B cell (primary cell): ENCODE measurements at regions not wholly inside any gene's neighbourhood (a gene's known extent, or its start where the extent isn't known, plus 50 kb on each side); places are given as distances from the start of the nearest gene placed in this dataset.

Experiments used
- ATAC-seq: fragments of 200-7000 bp; cut with Tn5 transposase; one replicate; pipeline ENCODE4 v1.10.0; 2021; ENCODE audit warnings: low read depth, mild to moderate bottlenecking, moderate number of reproducible peaks, moderate library complexity
- CTCF ChIA-PET: fragments of 350-600 bp; sonication (Branson Sonifier 250); formaldehyde crosslinking; loops from one replicate; lab custom pipeline; 2021; ENCODE audit warnings: antibody characterized with exemption, inconsistent platforms; lab: Charles Lee
- POLR2A ChIA-PET: fragments of 350-600 bp; sonication (Branson Sonifier 250); formaldehyde crosslinking; loops from one replicate; lab custom pipeline; 2021; ENCODE audit warnings: antibody characterized with exemption; lab: Charles Lee
- DNase-seq: peaks from one replicate; pipeline ENCODE4 v3.0.0; 2013
- H2AFZ ChIP-seq: 2 replicates; pipeline ENCODE4 v1.6.1; 2012; ENCODE audit warnings: mild to moderate bottlenecking, low read depth, low read length; ENCODE audit not compliant: insufficient read depth, poor library complexity, severe bottlenecking
- H3K27ac ChIP-seq, 2 donors: 1 replicate in 1 of 2; 2 replicates in 1 of 2; pipeline ENCODE4 v1.5.1; 2012 to 2013; ENCODE audit warnings: low read length in 2 of 2, mild to moderate bottlenecking in 2 of 2, moderate library complexity in 1 of 2
- H3K27me3 ChIP-seq, 4 experiments: fragments of 200-600 bp in 1 of 4; sonication (generic) in 1 of 4; replicated peaks in 1 of 4; 1 replicate in 2 of 4; 2 replicates in 2 of 4; pipeline versions ENCODE4 v1.6.1 to v1.7.0; 2013 to 2016; ENCODE audit warnings: low read length in 3 of 4, mild to moderate bottlenecking in 2 of 4, mixed read lengths in 1 of 4, moderate library complexity in 1 of 4; ENCODE audit not compliant: insufficient read depth in 4 of 4, control insufficient read depth in 3 of 4; ENCODE audit errors: control extremely low read depth in 1 of 4
- H3K36me3 ChIP-seq, 2 experiments: replicated peaks in 1 of 2; 1 replicate in 1 of 2; 2 replicates in 1 of 2; pipeline versions ENCODE4 v1.6.1 to v1.7.1; 2013; ENCODE audit warnings: low read length in 1 of 2; ENCODE audit not compliant: insufficient read depth in 2 of 2, control insufficient read depth in 1 of 2; ENCODE audit errors: control extremely low read depth in 1 of 2, extremely low read depth in 1 of 2
- H3K4me1 ChIP-seq, 2 donors: fragments of 200-600 bp in 1 of 2; sonication (generic) in 1 of 2; 1 replicate in 1 of 2; 2 replicates in 1 of 2; pipeline versions ENCODE4 v1.5.1 to v1.6.1; 2013 to 2017; ENCODE audit warnings: low read length in 2 of 2; ENCODE audit not compliant: control insufficient read depth in 2 of 2, insufficient read depth in 2 of 2
- H3K4me2 ChIP-seq: replicated peaks from 2 replicates; pipeline ENCODE3; 2012; ENCODE audit warnings: mild to moderate bottlenecking, low read depth, low read length; ENCODE audit not compliant: poor library complexity, severe bottlenecking
- H3K4me3 ChIP-seq, 5 experiments: fragments of 200-600 bp in 1 of 5; sonication (generic) in 1 of 5; 1 replicate in 3 of 5; 2 replicates in 2 of 5; pipeline versions ENCODE4 v1.5.1 to v1.7.0; 2011 to 2016; ENCODE audit warnings: low read length in 4 of 5, mild to moderate bottlenecking in 4 of 5, low read depth in 2 of 5, control low read depth in 1 of 5, moderate library complexity in 1 of 5; ENCODE audit not compliant: insufficient read depth in 1 of 5; ENCODE audit errors: control extremely low read depth in 1 of 5, extremely low read depth in 1 of 5
- H3K79me2 ChIP-seq: fragments of 200-600 bp; sonication (generic); one replicate; pipeline ENCODE4 v1.6.0; 2016; ENCODE audit warnings: low read length; ENCODE audit not compliant: control insufficient read depth, insufficient read depth
- H3K9ac ChIP-seq: fragments of 200-600 bp; sonication (generic); 2 replicates; pipeline ENCODE4 v1.6.1; 2017; ENCODE audit warnings: mild to moderate bottlenecking, low read length, moderate library complexity
- H3K9me3 ChIP-seq, 3 donors: one replicate each; pipeline versions ENCODE4 v1.6.1 to v1.7.1; 2013; ENCODE audit warnings: low read length in 2 of 3; ENCODE audit not compliant: control insufficient read depth in 2 of 3, insufficient read depth in 1 of 3; ENCODE audit errors: control extremely low read depth in 1 of 3
- H4K20me1 ChIP-seq: 2 replicates; pipeline ENCODE4 v1.6.0; 2012; ENCODE audit warnings: mild to moderate bottlenecking, low read length; ENCODE audit not compliant: insufficient read depth, control insufficient read depth, poor library complexity, severe bottlenecking
- H3K27ac Mint-ChIP-seq: one replicate; pipeline ENCODE4 v1.8.0; 2021; ENCODE audit warnings: mixed read lengths
- H3K27me3 Mint-ChIP-seq: one replicate; pipeline ENCODE4 v1.8.0; 2021; ENCODE audit warnings: mixed read lengths
- H3K4me1 Mint-ChIP-seq: one replicate; pipeline ENCODE4 v1.8.0; 2021; ENCODE audit warnings: mixed read lengths
- H3K4me3 Mint-ChIP-seq: one replicate; pipeline ENCODE4 v1.8.0; 2021; ENCODE audit warnings: mixed read lengths
- H3K9me3 Mint-ChIP-seq: one replicate; pipeline ENCODE4 v1.8.0; 2022; ENCODE audit warnings: mixed read lengths; ENCODE audit not compliant: insufficient read depth
- CTCF ChIP-seq: fragments of 200-600 bp; IDR thresholded peaks from one replicate; pipeline ENCODE4 v1.8.0; 2022; ENCODE audit warnings: antibody characterized with exemption, mild to moderate bottlenecking
- EZH2 ChIP-seq: IDR thresholded peaks from 2 replicates; pipeline ENCODE4 v1.6.1; 2012; ENCODE audit warnings: borderline replicate concordance, low read depth, mild to moderate bottlenecking, moderate library complexity, low read length; ENCODE audit not compliant: insufficient read depth, poor library complexity, severe bottlenecking
- WGBS: methylation state at CpG from one replicate; pipeline ENCODE4 v1.1.5; 2013; ENCODE audit warnings: missing lambda C conversion rate; ENCODE audit not compliant: insufficient coverage; 5-methylcytosine and 5-hydroxymethylcytosine counted together
- intact Hi-C: fragments of 100-400 bp; cut with micrococcal nuclease; formaldehyde crosslinking; loops from one replicate; pipeline ENCODE4 v1.10.0; 2022

- Mint-ChIP-seq H3K4me3 (no peak overlapping the region), H3K27me3 (peaks cover 9% of the 10 kb centered on the region), H3K27ac (no peak overlapping the region), H3K9me3 (no peaks in the 10 kb centered on the region), H3K4me1 (no peaks in the 10 kb centered on the region)
- intact Hi-C loops = no loop called here
- Histone ChIP-seq H3K27ac (no peak overlapping the region), H3K4me1 (no peaks in the 10 kb centered on the region), H3K79me2 (no peaks in the 10 kb centered on the region), H4K20me1 (no peaks in the 10 kb centered on the region), H3K4me3 (no peak overlapping the region), H3K27me3 (no peaks in the 10 kb centered on the region), H3K9ac (no peak overlapping the region), H3K4me2 (no peak overlapping the region), H3K9me3 (no peaks in the 10 kb centered on the region), H2AFZ (no peak overlapping the region), H3K36me3 (no peaks in the 10 kb centered on the region)
- ChIA-PET CTCF (no interaction called here), POLR2A (no interaction called here)
- TF ChIP-seq EZH2 = no peak
- ATAC-seq (no peak), DNase-seq (no peak)
- WGBS = 92% methylated on average over 4 of the region's 6 CpGs
Observed at GRCh38 chr2:15705310-15705709, 113.6 kb downstream of the DDX1 start.

- Histone ChIP-seq H3K9me3 (no peaks in the 10 kb centered on the region), H3K4me1 (no peaks in the 10 kb centered on the region), H3K36me3 (no peaks in the 10 kb centered on the region), H2AFZ (no peak overlapping the region), H3K79me2 (no peaks in the 10 kb centered on the region), H3K27me3 (no peaks in the 10 kb centered on the region), H3K4me2 (no peak overlapping the region), H4K20me1 (no peaks in the 10 kb centered on the region), H3K27ac (no peak overlapping the region), H3K9ac (no peak overlapping the region), H3K4me3 (no peak overlapping the region)
- Mint-ChIP-seq H3K27ac (no peak overlapping the region), H3K27me3 (peaks cover 9% of the 10 kb centered on the region), H3K4me1 (no peaks in the 10 kb centered on the region), H3K4me3 (no peak overlapping the region), H3K9me3 (no peaks in the 10 kb centered on the region)
- ChIA-PET CTCF (no interaction called here), POLR2A (no interaction called here)
- WGBS = 100% methylated on average over 1 of the region's 3 CpGs
- DNase-seq (no peak), ATAC-seq (no peak)
- no peak for TF ChIP-seq EZH2
- TF ChIP-seq CTCF = no peak
- intact Hi-C loops = no loop called here
Observed at GRCh38 chr2:15705839-15706386, 114.2 kb downstream of the DDX1 start.
